HG03103 (cell line): ENCODE measurements at regions not wholly inside any gene's neighbourhood (a gene's known extent, or its start where the extent isn't known, plus 50 kb on each side); places are given as distances from the start of the nearest gene placed in this dataset.
"Not testable (repeated sequence)": the region's sequence is repeated elsewhere in the genome, so short reads cannot be mapped to it uniquely, and the experiment has no call there.

ENCODE experiments used
- ATAC-seq: cut with Tn5 transposase; IDR thresholded peaks from one replicate; pipeline ENCODE4 v1.9.1; 2021; ENCODE audit warnings: low read depth; ENCODE audit not compliant: unreplicated experiment

GRCh38 chr12:58670623-58671022 is 249.7 kb downstream of the LRIG3 start:
- no peak for ATAC-seq

- no peak for ATAC-seq
Measured at GRCh38 chr12:58671196-58671595, 249.1 kb downstream of the LRIG3 start.

GRCh38 chr12:58673021-58673420 is 247.3 kb downstream of the LRIG3 start:
- no peak for ATAC-seq

DNA sequence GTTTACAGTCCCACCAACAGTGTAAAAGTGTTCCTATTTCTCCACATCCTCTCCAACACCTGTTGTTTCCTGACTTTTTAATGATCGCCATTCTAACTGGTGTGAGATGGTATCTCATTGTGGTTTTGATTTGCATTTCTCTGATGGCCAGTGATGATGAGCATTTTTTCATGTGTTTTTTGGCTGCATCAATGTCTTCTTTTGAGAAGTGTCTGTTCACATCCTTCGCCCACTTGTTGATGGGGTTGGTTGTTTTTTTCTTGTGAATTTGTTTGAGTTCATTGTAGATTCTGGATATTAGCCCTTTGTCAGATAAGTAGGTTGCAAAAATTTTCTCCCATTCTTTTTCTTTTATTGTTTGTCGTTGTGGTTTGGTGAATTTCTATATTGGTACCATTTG is 242.5 kb downstream of the LRIG3 start:
- ATAC-seq = not testable (repeated sequence)

DNA sequence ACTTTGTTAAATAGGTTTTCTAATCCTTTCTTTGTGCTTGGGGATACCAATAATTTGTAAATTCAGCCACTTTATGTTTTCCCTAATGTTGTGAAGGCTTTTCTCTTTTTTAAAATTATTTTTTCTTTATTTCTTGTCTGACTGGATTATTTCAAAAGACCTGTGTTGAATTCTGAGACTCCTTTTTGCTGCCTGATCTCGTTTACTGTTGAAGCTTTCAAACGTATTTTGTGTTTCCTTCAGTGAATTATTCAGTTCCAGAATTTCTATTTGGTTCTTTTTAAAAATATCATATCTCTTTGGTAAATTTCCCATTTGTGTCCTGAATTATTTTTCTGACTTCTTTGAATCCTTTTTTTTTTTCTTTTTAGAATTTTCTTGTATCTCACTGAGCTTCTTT is 241.6 kb downstream of the LRIG3 start:
- no peak for ATAC-seq

DNA sequence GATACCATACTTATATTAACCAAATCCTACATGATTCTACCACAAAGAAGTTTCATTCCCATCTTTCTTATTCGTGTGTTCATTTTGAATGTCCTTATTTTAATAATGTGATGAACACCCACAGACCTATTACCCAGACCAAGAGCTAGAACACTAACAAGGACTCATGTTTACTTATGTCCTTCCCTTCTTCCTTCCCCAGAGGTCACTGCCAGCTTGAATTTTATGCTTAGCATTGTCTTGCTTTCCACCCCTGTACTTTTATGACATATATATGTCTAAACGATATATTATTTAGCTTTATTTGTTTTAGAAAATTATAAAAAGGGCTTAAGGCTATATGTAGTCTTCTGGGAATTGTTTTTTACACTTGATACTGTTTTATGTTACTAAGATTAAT is 238.6 kb downstream of the LRIG3 start:
- ATAC-seq = no peak

- ATAC-seq = no peak
Measured at GRCh38 chr12:58695263-58695662, 225.0 kb downstream of the LRIG3 start.

GRCh38 chr12:58701536-58701935 is 218.8 kb downstream of the LRIG3 start:
- ATAC-seq = no peak

- no peak for ATAC-seq
Measured at GRCh38 chr12:58703866-58704265, 216.4 kb downstream of the LRIG3 start.

DNA sequence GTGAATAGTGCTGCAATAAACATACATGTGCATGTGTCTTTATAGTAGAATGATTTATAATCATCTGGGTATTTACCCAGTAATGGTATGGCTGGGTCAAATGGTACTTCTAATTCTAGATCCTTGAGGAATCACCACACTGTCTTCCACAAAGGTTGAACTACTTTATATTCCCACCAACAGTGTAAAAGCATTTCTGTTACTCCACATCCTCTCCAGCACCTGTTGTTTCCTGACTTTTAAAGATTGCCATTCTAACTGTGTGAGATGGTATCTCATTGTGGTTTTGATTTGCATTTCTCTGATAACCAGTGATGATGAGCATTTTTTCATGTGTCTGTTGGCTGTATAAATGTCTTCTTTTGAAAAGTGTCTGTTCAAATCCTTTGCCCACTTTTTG is 215.5 kb downstream of the LRIG3 start:
- not testable (repeated sequence) for ATAC-seq

DNA sequence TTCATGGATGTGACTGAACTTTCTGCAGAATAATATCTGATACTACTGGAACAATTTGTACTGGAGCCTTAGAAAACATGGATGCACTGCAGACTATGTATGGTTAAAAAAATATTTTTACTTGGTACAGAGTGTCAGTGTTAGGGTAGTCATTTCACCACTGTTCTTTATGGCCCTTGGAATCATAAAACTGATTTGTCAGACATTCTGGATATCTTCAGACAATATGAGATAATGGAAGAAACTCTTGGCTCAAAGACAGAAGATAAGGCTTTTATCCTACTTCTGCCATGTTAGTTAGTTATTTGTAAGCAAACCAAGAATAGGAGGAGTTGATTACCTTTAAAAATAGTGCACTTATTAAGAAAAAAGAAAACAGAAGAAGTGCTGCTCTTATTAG is 209.4 kb downstream of the LRIG3 start:
- no peak for ATAC-seq

GRCh38 chr12:58711974-58712373 is 208.3 kb downstream of the LRIG3 start:
- no peak for ATAC-seq

GRCh38 chr12:58712976-58713375 is 207.3 kb downstream of the LRIG3 start:
- ATAC-seq = no peak

GRCh38 chr12:58719161-58719560 is 201.1 kb downstream of the LRIG3 start:
- no peak for ATAC-seq

GRCh38 chr12:58720421-58720820 is 199.9 kb downstream of the LRIG3 start:
- no peak for ATAC-seq

DNA sequence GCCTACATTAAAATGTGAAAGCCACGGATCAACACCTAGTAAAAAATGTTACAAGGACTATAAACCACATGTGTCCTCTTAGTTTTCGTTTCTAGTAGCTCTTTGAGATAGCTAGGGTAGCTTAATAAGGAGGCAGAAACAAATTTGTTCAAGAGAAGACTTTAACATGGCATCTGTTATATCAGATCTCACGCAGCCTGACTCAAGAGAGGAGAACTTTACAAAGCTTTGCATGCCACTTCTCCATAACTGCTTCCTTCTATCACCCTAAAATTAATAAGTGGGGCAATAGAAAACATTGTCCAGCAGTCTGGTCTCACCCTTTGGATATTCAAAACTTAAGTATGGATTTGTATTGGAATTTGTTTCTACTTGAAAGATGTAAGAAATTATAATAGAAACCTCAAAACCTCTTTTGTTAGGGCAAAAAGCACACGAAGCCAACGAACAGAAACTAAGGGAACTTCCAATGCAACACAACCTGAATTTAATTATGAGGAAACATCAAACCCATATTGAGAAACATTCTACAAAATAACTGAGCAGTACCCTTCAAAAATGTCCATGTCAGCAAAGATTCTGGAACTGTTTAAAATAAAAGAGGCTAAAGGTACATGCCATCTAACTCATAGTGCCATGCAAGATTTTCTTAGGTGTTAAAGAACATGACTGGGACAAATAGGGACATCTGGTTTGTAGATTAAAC is 194.8 kb downstream of the LRIG3 start:
- no peak for ATAC-seq

DNA sequence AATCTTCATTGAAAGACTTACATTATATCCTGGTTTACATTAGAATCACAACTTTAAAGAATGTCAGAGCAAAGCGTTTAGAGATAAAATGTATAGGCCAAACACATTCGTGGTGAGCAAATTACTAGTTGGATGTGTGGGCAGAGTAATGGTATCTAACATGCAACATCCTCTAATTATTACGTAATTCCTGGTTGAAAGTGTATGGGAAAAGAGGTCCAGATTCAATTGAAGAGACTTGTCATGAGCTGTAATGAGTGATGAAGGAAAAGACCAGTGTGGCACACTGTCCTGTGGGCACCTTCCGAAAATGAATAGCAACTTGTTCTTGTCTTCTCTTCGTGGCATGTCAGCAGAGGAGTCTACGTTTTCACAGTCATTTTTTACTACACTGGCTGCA is 192.8 kb downstream of the LRIG3 start:
- ATAC-seq = no peak

- no peak for ATAC-seq
Measured at GRCh38 chr12:58728397-58728796, 191.9 kb downstream of the LRIG3 start.

GRCh38 chr12:58731096-58731495 is 189.2 kb downstream of the LRIG3 start:
- no peak for ATAC-seq

GRCh38 chr12:58732894-58733293 is 187.4 kb downstream of the LRIG3 start:
- no peak for ATAC-seq

GRCh38 chr12:58741226-58741625 is 179.1 kb downstream of the LRIG3 start:
- no peak for ATAC-seq

GRCh38 chr12:58745348-58746125 is 174.8 kb downstream of the LRIG3 start:
- no peak for ATAC-seq
